ENCODE measurements at regions not wholly inside any gene's neighbourhood (a gene's known extent, or its start where the extent isn't known, plus 50 kb on each side); places are given as distances from the start of the nearest gene placed in this dataset.

DNA sequence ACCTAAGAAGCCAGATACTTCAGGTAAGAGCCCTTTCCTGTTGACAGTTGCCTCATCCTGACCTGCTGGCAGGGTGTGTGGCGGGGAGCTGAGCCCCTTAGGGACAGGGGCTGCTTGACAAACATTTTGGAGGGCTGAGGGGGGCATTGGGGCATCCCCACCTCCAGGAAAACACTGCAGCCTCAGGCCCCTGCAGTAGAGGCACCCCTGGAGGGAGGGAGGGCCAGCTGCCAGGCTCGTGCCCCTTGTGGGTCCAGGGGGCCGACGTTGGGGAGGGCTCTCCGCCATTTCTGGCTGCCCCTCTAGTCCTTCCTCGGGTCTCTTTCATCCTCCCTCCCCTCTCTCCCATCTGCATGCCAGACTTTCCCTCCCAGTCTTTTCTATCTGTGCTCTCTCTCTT lies 177.3 kb downstream of the RPS24 start:
- TF ChIP-seq, protein P1, sequence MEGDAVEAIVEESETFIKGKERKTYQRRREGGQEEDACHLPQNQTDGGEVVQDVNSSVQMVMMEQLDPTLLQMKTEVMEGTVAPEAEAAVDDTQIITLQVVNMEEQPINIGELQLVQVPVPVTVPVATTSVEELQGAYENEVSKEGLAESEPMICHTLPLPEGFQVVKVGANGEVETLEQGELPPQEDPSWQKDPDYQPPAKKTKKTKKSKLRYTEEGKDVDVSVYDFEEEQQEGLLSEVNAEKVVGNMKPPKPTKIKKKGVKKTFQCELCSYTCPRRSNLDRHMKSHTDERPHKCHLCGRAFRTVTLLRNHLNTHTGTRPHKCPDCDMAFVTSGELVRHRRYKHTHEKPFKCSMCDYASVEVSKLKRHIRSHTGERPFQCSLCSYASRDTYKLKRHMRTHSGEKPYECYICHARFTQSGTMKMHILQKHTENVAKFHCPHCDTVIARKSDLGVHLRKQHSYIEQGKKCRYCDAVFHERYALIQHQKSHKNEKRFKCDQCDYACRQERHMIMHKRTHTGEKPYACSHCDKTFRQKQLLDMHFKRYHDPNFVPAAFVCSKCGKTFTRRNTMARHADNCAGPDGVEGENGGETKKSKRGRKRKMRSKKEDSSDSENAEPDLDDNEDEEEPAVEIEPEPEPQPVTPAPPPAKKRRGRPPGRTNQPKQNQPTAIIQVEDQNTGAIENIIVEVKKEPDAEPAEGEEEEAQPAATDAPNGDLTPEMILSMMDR (conservative IDR thresholded peaks at IDR 0.05 in 1 of 2, IDR thresholded peaks at IDR 0.05 in 1 of 2; ENCODE audit: low read depth in 1 of 2, low read length in 2 of 2) = no peak
- TF ChIP-seq EZH2 (IDR thresholded peaks at IDR 0.05; ENCODE audit: low read length, missing control alignments) = no peak
